ENCODE measurements at regions not wholly inside any gene's neighbourhood (a gene's known extent, or its start where the extent isn't known, plus 50 kb on each side); places are given as distances from the start of the nearest gene placed in this dataset.

- TF ChIP-seq POLR2A (IDR thresholded peaks at IDR 0.05) (no peak), CTCF (IDR thresholded peaks at IDR 0.05) (no peak)
Measured at GRCh38 chr18:11266781-11267480, 117.6 kb upstream of the PIEZO2 start.

All from thyroid gland (tissue), 4 donors.